B cell (primary cell): ENCODE measurements at regions not wholly inside any gene's neighbourhood (a gene's known extent, or its start where the extent isn't known, plus 50 kb on each side); places are given as distances from the start of the nearest gene placed in this dataset.

Experiments
- ATAC-seq: fragments of 200-7000 bp; cut with Tn5 transposase; one replicate; pipeline ENCODE4 v1.10.0; 2021; ENCODE audit warnings: low read depth, mild to moderate bottlenecking, moderate number of reproducible peaks, moderate library complexity
- CTCF ChIA-PET: fragments of 350-600 bp; sonication (Branson Sonifier 250); formaldehyde crosslinking; loops from one replicate; lab custom pipeline; 2021; ENCODE audit warnings: antibody characterized with exemption, inconsistent platforms; lab: Charles Lee
- POLR2A ChIA-PET: fragments of 350-600 bp; sonication (Branson Sonifier 250); formaldehyde crosslinking; loops from one replicate; lab custom pipeline; 2021; ENCODE audit warnings: antibody characterized with exemption; lab: Charles Lee
- DNase-seq: peaks from one replicate; pipeline ENCODE4 v3.0.0; 2013
- H2AFZ ChIP-seq: 2 replicates; pipeline ENCODE4 v1.6.1; 2012; ENCODE audit warnings: mild to moderate bottlenecking, low read depth, low read length; ENCODE audit not compliant: insufficient read depth, poor library complexity, severe bottlenecking
- H3K27ac ChIP-seq, 2 donors: 1 replicate in 1 of 2; 2 replicates in 1 of 2; pipeline ENCODE4 v1.5.1; 2012 to 2013; ENCODE audit warnings: low read length in 2 of 2, mild to moderate bottlenecking in 2 of 2, moderate library complexity in 1 of 2
- H3K27me3 ChIP-seq, 4 experiments: fragments of 200-600 bp in 1 of 4; sonication (generic) in 1 of 4; replicated peaks in 1 of 4; 1 replicate in 2 of 4; 2 replicates in 2 of 4; pipeline versions ENCODE4 v1.6.1 to v1.7.0; 2013 to 2016; ENCODE audit warnings: low read length in 3 of 4, mild to moderate bottlenecking in 2 of 4, mixed read lengths in 1 of 4, moderate library complexity in 1 of 4; ENCODE audit not compliant: insufficient read depth in 4 of 4, control insufficient read depth in 3 of 4; ENCODE audit errors: control extremely low read depth in 1 of 4
- H3K36me3 ChIP-seq, 2 experiments: replicated peaks in 1 of 2; 1 replicate in 1 of 2; 2 replicates in 1 of 2; pipeline versions ENCODE4 v1.6.1 to v1.7.1; 2013; ENCODE audit warnings: low read length in 1 of 2; ENCODE audit not compliant: insufficient read depth in 2 of 2, control insufficient read depth in 1 of 2; ENCODE audit errors: control extremely low read depth in 1 of 2, extremely low read depth in 1 of 2
- H3K4me1 ChIP-seq, 2 donors: fragments of 200-600 bp in 1 of 2; sonication (generic) in 1 of 2; 1 replicate in 1 of 2; 2 replicates in 1 of 2; pipeline versions ENCODE4 v1.5.1 to v1.6.1; 2013 to 2017; ENCODE audit warnings: low read length in 2 of 2; ENCODE audit not compliant: control insufficient read depth in 2 of 2, insufficient read depth in 2 of 2
- H3K4me2 ChIP-seq: replicated peaks from 2 replicates; pipeline ENCODE3; 2012; ENCODE audit warnings: mild to moderate bottlenecking, low read depth, low read length; ENCODE audit not compliant: poor library complexity, severe bottlenecking
- H3K4me3 ChIP-seq, 5 experiments: fragments of 200-600 bp in 1 of 5; sonication (generic) in 1 of 5; 1 replicate in 3 of 5; 2 replicates in 2 of 5; pipeline versions ENCODE4 v1.5.1 to v1.7.0; 2011 to 2016; ENCODE audit warnings: low read length in 4 of 5, mild to moderate bottlenecking in 4 of 5, low read depth in 2 of 5, control low read depth in 1 of 5, moderate library complexity in 1 of 5; ENCODE audit not compliant: insufficient read depth in 1 of 5; ENCODE audit errors: control extremely low read depth in 1 of 5, extremely low read depth in 1 of 5
- H3K79me2 ChIP-seq: fragments of 200-600 bp; sonication (generic); one replicate; pipeline ENCODE4 v1.6.0; 2016; ENCODE audit warnings: low read length; ENCODE audit not compliant: control insufficient read depth, insufficient read depth
- H3K9ac ChIP-seq: fragments of 200-600 bp; sonication (generic); 2 replicates; pipeline ENCODE4 v1.6.1; 2017; ENCODE audit warnings: mild to moderate bottlenecking, low read length, moderate library complexity
- H3K9me3 ChIP-seq, 3 donors: one replicate each; pipeline versions ENCODE4 v1.6.1 to v1.7.1; 2013; ENCODE audit warnings: low read length in 2 of 3; ENCODE audit not compliant: control insufficient read depth in 2 of 3, insufficient read depth in 1 of 3; ENCODE audit errors: control extremely low read depth in 1 of 3
- H4K20me1 ChIP-seq: 2 replicates; pipeline ENCODE4 v1.6.0; 2012; ENCODE audit warnings: mild to moderate bottlenecking, low read length; ENCODE audit not compliant: insufficient read depth, control insufficient read depth, poor library complexity, severe bottlenecking
- H3K27ac Mint-ChIP-seq: one replicate; pipeline ENCODE4 v1.8.0; 2021; ENCODE audit warnings: mixed read lengths
- H3K27me3 Mint-ChIP-seq: one replicate; pipeline ENCODE4 v1.8.0; 2021; ENCODE audit warnings: mixed read lengths
- H3K4me1 Mint-ChIP-seq: one replicate; pipeline ENCODE4 v1.8.0; 2021; ENCODE audit warnings: mixed read lengths
- H3K4me3 Mint-ChIP-seq: one replicate; pipeline ENCODE4 v1.8.0; 2021; ENCODE audit warnings: mixed read lengths
- H3K9me3 Mint-ChIP-seq: one replicate; pipeline ENCODE4 v1.8.0; 2022; ENCODE audit warnings: mixed read lengths; ENCODE audit not compliant: insufficient read depth
- CTCF ChIP-seq: fragments of 200-600 bp; IDR thresholded peaks from one replicate; pipeline ENCODE4 v1.8.0; 2022; ENCODE audit warnings: antibody characterized with exemption, mild to moderate bottlenecking
- EZH2 ChIP-seq: IDR thresholded peaks from 2 replicates; pipeline ENCODE4 v1.6.1; 2012; ENCODE audit warnings: borderline replicate concordance, low read depth, mild to moderate bottlenecking, moderate library complexity, low read length; ENCODE audit not compliant: insufficient read depth, poor library complexity, severe bottlenecking
- WGBS: methylation state at CpG from one replicate; pipeline ENCODE4 v1.1.5; 2013; ENCODE audit warnings: missing lambda C conversion rate; ENCODE audit not compliant: insufficient coverage; 5-methylcytosine and 5-hydroxymethylcytosine counted together
- intact Hi-C: fragments of 100-400 bp; cut with micrococcal nuclease; formaldehyde crosslinking; loops from one replicate; pipeline ENCODE4 v1.10.0; 2022

DNA sequence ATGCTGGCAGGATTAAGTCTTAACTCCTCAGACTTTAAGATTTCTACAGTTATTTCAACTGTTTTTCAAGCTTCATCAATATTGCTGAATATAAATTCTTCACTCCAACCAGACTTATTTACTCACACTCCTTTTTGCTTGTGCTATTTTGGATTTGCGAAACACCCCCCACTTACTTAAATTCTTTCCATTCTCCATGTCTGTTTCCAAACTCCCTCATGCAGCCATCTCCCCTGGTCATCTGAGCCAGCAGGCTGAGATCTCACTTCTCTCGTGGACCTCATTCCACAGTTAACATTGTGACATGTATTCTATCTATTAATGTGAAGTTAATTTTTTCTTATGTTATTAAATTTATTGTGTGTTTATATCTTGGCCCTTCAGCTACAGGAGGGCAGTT lies 188.9 kb upstream of the HDAC9 start:
- Histone ChIP-seq H3K27me3 (no peaks in the 10 kb centered on the region), H4K20me1 (peaks cover 14% of the 10 kb centered on the region), H3K27ac (no peak overlapping the region), H3K4me3 (no peak overlapping the region), H2AFZ (no peak overlapping the region), H3K79me2 (peaks cover 87% of the 10 kb centered on the region), H3K9me3 (peaks cover 0 to 3% (median 0%) of the 10 kb centered on the region in 3 donors), H3K9ac (no peak overlapping the region), H3K36me3 (peaks cover 0 to 3% of the 10 kb centered on the region in 2 experiments), H3K4me1 (peaks cover 21 to 48% of the 10 kb centered on the region in 2 donors), H3K4me2 (no peak overlapping the region)
- peaks cover 60% of the 10 kb centered on the region for H3K4me1 Mint-ChIP-seq
- no peak overlapping the region for H3K4me3 Mint-ChIP-seq
- no peaks in the 10 kb centered on the region for H3K27me3 Mint-ChIP-seq
- no peak for ATAC-seq
- 100% methylated on average over 1 of the region's 2 CpGs for WGBS
- no peak for TF ChIP-seq CTCF
- TF ChIP-seq EZH2 = no peak
- CTCF ChIA-PET = interaction anchor here (0.7 to 3.7 kb wide), 2 partner anchors 10 to 13 kb away, joined by 3 to 14 read pairs; no protein-coding TSS in a partner anchor
- H3K9me3 Mint-ChIP-seq = no peaks in the 10 kb centered on the region
- peak overlapping the region; percentile 21 for H3K27ac Mint-ChIP-seq
- POLR2A ChIA-PET = no interaction called here
- intact Hi-C loops = no loop called here
- no peak for DNase-seq

- peak overlapping the region; percentile 17 for H3K4me2 ChIP-seq
These were observed 186.6 kb upstream of the HDAC9 start for GRCh38 chr7:18308938-18309337.

More at GRCh38 chr7:18308938-18309337, 186.6 kb upstream of the HDAC9 start:
- Histone ChIP-seq H3K4me3 (no peak overlapping the region), H3K79me2 (peaks cover 86% of the 10 kb centered on the region), H3K27me3 (no peaks in the 10 kb centered on the region), H2AFZ (no peak overlapping the region), H3K4me1 (peaks cover 23 to 41% of the 10 kb centered on the region in 2 donors), H3K9ac (no peak overlapping the region), H4K20me1 (peaks cover 8% of the 10 kb centered on the region), H3K36me3 (no peaks in the 10 kb centered on the region), H3K27ac (peak overlapping the region in 1 of 2 donors; percentile 2), H3K9me3 (no peaks in the 10 kb centered on the region)
- Mint-ChIP-seq H3K27me3 (no peaks in the 10 kb centered on the region), H3K4me1 (peaks cover 61% of the 10 kb centered on the region), H3K9me3 (no peaks in the 10 kb centered on the region), H3K4me3 (no peak overlapping the region), H3K27ac (peak overlapping the region; percentile 42)
- intact Hi-C loops = no loop called here
- TF ChIP-seq EZH2 (no peak), CTCF (no peak)
- ATAC-seq = no peak
- POLR2A ChIA-PET = no interaction called here
- no CpG with 5 or more reads among the region's 5 CpGs for WGBS
- DNase-seq = no peak
- CTCF ChIA-PET = interaction anchor here (0.6 to 3.7 kb wide), 3 partner anchors 11 to 24 kb away, joined by 3 to 14 read pairs (median 3); no protein-coding TSS in a partner anchor
